ENCODE measurements at regions not wholly inside any gene's neighbourhood (a gene's known extent, or its start where the extent isn't known, plus 50 kb on each side); places are given as distances from the start of the nearest gene placed in this dataset.

GRCh38 chr5:35458824-35459207 is 158.8 kb upstream of the SPEF2 start:
- Histone ChIP-seq H3K4me1 (ENCODE audit: control insufficient read depth in 2 of 3, insufficient read depth in 2 of 3, low read depth in 1 of 3, low read length in 3 of 3) (peaks cover 0 to 4% (median 2%) of the 10 kb centered on the region in 3 donors), H3K27me3 (ENCODE audit: control insufficient read depth, insufficient read depth, low read length) (no peaks in the 10 kb centered on the region), H3K4me3 (ENCODE audit: low read length in 3 of 3) (no peak overlapping the region), H3K36me3 (ENCODE audit: control insufficient read depth in 2 of 3, insufficient read depth in 3 of 3, low read length in 3 of 3) (no peaks in the 10 kb centered on the region), H3K27ac (ENCODE audit: low read depth in 2 of 2, low read length in 2 of 2) (peak overlapping the region in 1 of 2 donors; percentile 20), H3K9me3 (ENCODE audit: control insufficient read depth in 2 of 3, insufficient read depth in 1 of 3, low read length in 3 of 3) (peaks cover 0 to 11% (median 0%) of the 10 kb centered on the region in 3 donors), H3K9ac (ENCODE audit: low read length in 3 of 3) (no peak overlapping the region)
- TF ChIP-seq CTCF (IDR thresholded peaks at IDR 0.05; ENCODE audit: borderline replicate concordance, extremely low read depth, insufficient read depth): no peak
- DNase-seq (no peak), FAIRE-seq (no peak)
- intact Hi-C loops (cut with DNase I): no loop called here

GRCh38 chr5:35457912-35458823 is 159.5 kb upstream of the SPEF2 start:
- no peaks in the 10 kb centered on the region for H3K27me3 ChIP-seq (ENCODE audit: control insufficient read depth, insufficient read depth, low read length)

GRCh38 chr5:35456506-35456905 is 161.2 kb upstream of the SPEF2 start:
- H3K4me1 ChIP-seq (ENCODE audit: control insufficient read depth in 2 of 3, insufficient read depth in 2 of 3, low read depth in 1 of 3, low read length in 3 of 3): peaks cover 0 to 8% (median 2%) of the 10 kb centered on the region in 3 donors
- TF ChIP-seq CTCF (IDR thresholded peaks at IDR 0.05; ENCODE audit: borderline replicate concordance, extremely low read depth, insufficient read depth): no peak
- intact Hi-C loops (cut with DNase I): no loop called here
- no peak for FAIRE-seq
- no peak overlapping the region for H3K9ac ChIP-seq (ENCODE audit: low read length in 3 of 3)
- no peak overlapping the region for H3K27ac ChIP-seq (ENCODE audit: low read depth in 2 of 2, low read length in 2 of 2)
- H3K36me3 ChIP-seq (ENCODE audit: control insufficient read depth in 2 of 3, insufficient read depth in 3 of 3, low read length in 3 of 3): no peaks in the 10 kb centered on the region
- H3K9me3 ChIP-seq (ENCODE audit: control insufficient read depth in 2 of 3, insufficient read depth in 1 of 3, low read length in 3 of 3): peaks cover 0 to 11% (median 0%) of the 10 kb centered on the region in 3 donors
- no peaks in the 10 kb centered on the region for H3K27me3 ChIP-seq (ENCODE audit: control insufficient read depth, insufficient read depth, low read length)
- H3K4me3 ChIP-seq (ENCODE audit: low read length in 3 of 3): no peak overlapping the region
- no peak for DNase-seq

More at GRCh38 chr5:35457912-35458823, 159.5 kb upstream of the SPEF2 start:
- Histone ChIP-seq H3K9me3 (ENCODE audit: control insufficient read depth in 2 of 3, insufficient read depth in 1 of 3, low read length in 3 of 3) (peaks cover 0 to 11% (median 0%) of the 10 kb centered on the region in 3 donors), H3K27ac (ENCODE audit: low read depth in 2 of 2, low read length in 2 of 2) (peak overlapping the region in 1 of 2 donors; percentile 20), H3K9ac (ENCODE audit: low read length in 3 of 3) (no peak overlapping the region), H3K4me1 (ENCODE audit: control insufficient read depth in 2 of 3, insufficient read depth in 2 of 3, low read depth in 1 of 3, low read length in 3 of 3) (peaks cover 0 to 7% (median 2%) of the 10 kb centered on the region in 3 donors), H3K36me3 (ENCODE audit: control insufficient read depth in 2 of 3, insufficient read depth in 3 of 3, low read length in 3 of 3) (no peaks in the 10 kb centered on the region), H3K4me3 (ENCODE audit: low read length in 3 of 3) (no peak overlapping the region)
- DNase-seq (no peak), FAIRE-seq (no peak)
- intact Hi-C loops (cut with DNase I): no loop called here
- TF ChIP-seq CTCF (IDR thresholded peaks at IDR 0.05; ENCODE audit: borderline replicate concordance, extremely low read depth, insufficient read depth): no peak
